Tibial nerve (tissue), 4 donors: ENCODE measurements at regions not wholly inside any gene's neighbourhood (a gene's known extent, or its start where the extent isn't known, plus 50 kb on each side); places are given as distances from the start of the nearest gene placed in this dataset.
A peak's percentile ranks its signal among the peaks of the same experiment; 100 is the strongest.

Source experiments
- DNase-seq, 2 donors: peaks; one replicate each; pipeline ENCODE4 v3.0.0-alpha.2; 2019; ENCODE audit warnings: low spot score in 2 of 2
- H3K27ac ChIP-seq, 4 donors: fragments of 200-600 bp; sonication (generic) in 3 of 4; one replicate each; pipeline ENCODE4 v1.5.1; 2017 to 2019; ENCODE audit warnings: mild to moderate bottlenecking in 1 of 4
- H3K27me3 ChIP-seq, 2 donors: fragments of 200-600 bp; sonication (generic) in 1 of 2; one replicate each; pipeline versions ENCODE4 v1.5.1 to v1.6.0; 2017 to 2019
- H3K36me3 ChIP-seq, 3 donors: fragments of 200-600 bp; sonication (generic); one replicate each; pipeline ENCODE4 v1.5.1; 2018 to 2019
- H3K4me1 ChIP-seq, 4 donors: fragments of 200-600 bp; sonication (generic) in 3 of 4; one replicate each; pipeline ENCODE4 v1.5.1; 2017 to 2019
- H3K4me3 ChIP-seq, 4 donors: fragments of 200-600 bp; sonication (generic) in 3 of 4; one replicate each; pipeline ENCODE4 v1.5.1; 2017 to 2019; ENCODE audit warnings: mild to moderate bottlenecking in 1 of 4, moderate library complexity in 1 of 4
- H3K9me3 ChIP-seq, 4 donors: fragments of 200-600 bp; sonication (generic) in 3 of 4; one replicate each; pipeline ENCODE4 v1.5.1; 2017 to 2019
- CTCF ChIP-seq, 5 experiments: fragments of 200-600 bp in 3 of 5; fragments of 450-650 bp in 2 of 5; sonication (generic) in 3 of 5; IDR thresholded peaks; one replicate each; pipeline ENCODE4 v1.5.1; 2016 to 2019; ENCODE audit warnings: antibody characterized with exemption in 5 of 5, mild to moderate bottlenecking in 3 of 5, moderate library complexity in 2 of 5
- EP300 ChIP-seq, 2 donors: sonication (generic); formaldehyde crosslinking; IDR thresholded peaks; one replicate each; pipeline ENCODE4 v1.6.1; 2017; ENCODE audit warnings: antibody characterized with exemption in 2 of 2, mild to moderate bottlenecking in 1 of 2
- POLR2A ChIP-seq, 2 donors: fragments of 450-650 bp; IDR thresholded peaks; one replicate each; pipeline ENCODE4 v1.6.1; 2017; ENCODE audit warnings: antibody characterized with exemption in 2 of 2, mild to moderate bottlenecking in 2 of 2, moderate library complexity in 2 of 2
- WGBS, 2 donors: methylation state at CpG; one replicate each; pipeline ENCODE4 v1.1.5; 2018; 5-methylcytosine and 5-hydroxymethylcytosine counted together

- no peak overlapping the region for H3K27ac ChIP-seq
These were observed 108.7 kb upstream of the F3 start for GRCh38 chr1:94650301-94650700.

GRCh38 chr1:94648225-94649007, 106.9 kb upstream of the F3 start:
- Histone ChIP-seq H3K4me3 (no peak overlapping the region), H3K27me3 (no peaks in the 10 kb centered on the region), H3K27ac (peak overlapping the region; percentile 53 to 84 (median 68)), H3K4me1 (peaks cover 0 to 15% (median 7%) of the 10 kb centered on the region in 4 donors), H3K9me3 (no peaks in the 10 kb centered on the region), H3K36me3 (no peaks in the 10 kb centered on the region)
- peak; percentile 79 to 86 for DNase-seq
- peak; percentile 48 to 90 for TF ChIP-seq EP300 (IDR thresholded peaks at IDR 0.05)
- TF ChIP-seq POLR2A (IDR thresholded peaks at IDR 0.05): no peak
- TF ChIP-seq CTCF (IDR thresholded peaks at IDR 0.05): no peak
- 25 to 36% methylated on average over 14 of the region's 14 CpGs for WGBS, 2 donors

More at GRCh38 chr1:94650301-94650700, 108.7 kb upstream of the F3 start:
- TF ChIP-seq CTCF (IDR thresholded peaks at IDR 0.05) (no peak), EP300 (IDR thresholded peaks at IDR 0.05) (no peak), POLR2A (IDR thresholded peaks at IDR 0.05) (no peak)
- H3K9me3 ChIP-seq: no peaks in the 10 kb centered on the region
- no peaks in the 10 kb centered on the region for H3K36me3 ChIP-seq
- H3K4me1 ChIP-seq: peaks cover 0 to 27% (median 7%) of the 10 kb centered on the region in 4 donors
- WGBS, 2 donors: 46 to 60% methylated on average over 2 of the region's 2 CpGs
- H3K27me3 ChIP-seq: no peaks in the 10 kb centered on the region
- no peak for DNase-seq
- H3K4me3 ChIP-seq: no peak overlapping the region

GRCh38 chr1:94646786-94647555, 105.4 kb upstream of the F3 start:
- no peaks in the 10 kb centered on the region for H3K27me3 ChIP-seq
- 90 to 94% methylated on average over 6 of the region's 6 CpGs for WGBS, 2 donors

GRCh38 chr1:94646141-94646643, 104.6 kb upstream of the F3 start:
- H3K9me3 ChIP-seq: no peaks in the 10 kb centered on the region
- no peak for TF ChIP-seq CTCF (IDR thresholded peaks at IDR 0.05)
- no peak for TF ChIP-seq EP300 (IDR thresholded peaks at IDR 0.05)
- no peak for TF ChIP-seq POLR2A (IDR thresholded peaks at IDR 0.05)
- H3K27me3 ChIP-seq: no peaks in the 10 kb centered on the region
- no peak for DNase-seq
- no peak overlapping the region for H3K27ac ChIP-seq
- no peaks in the 10 kb centered on the region for H3K36me3 ChIP-seq
- peaks cover 0 to 15% (median 7%) of the 10 kb centered on the region in 4 donors for H3K4me1 ChIP-seq
- WGBS, 2 donors: 89 to 95% methylated on average over 4 of the region's 4 CpGs
- no peak overlapping the region for H3K4me3 ChIP-seq

More at GRCh38 chr1:94646786-94647555, 105.4 kb upstream of the F3 start:
- DNase-seq: no peak
- TF ChIP-seq POLR2A (IDR thresholded peaks at IDR 0.05) (no peak), EP300 (IDR thresholded peaks at IDR 0.05) (no peak), CTCF (IDR thresholded peaks at IDR 0.05) (no peak)
- H3K4me3 ChIP-seq: no peak overlapping the region
- H3K4me1 ChIP-seq: peaks cover 0 to 15% (median 7%) of the 10 kb centered on the region in 4 donors
- H3K27ac ChIP-seq: peak overlapping the region; percentile 53 to 84 (median 67)
- H3K9me3 ChIP-seq: no peaks in the 10 kb centered on the region
- no peaks in the 10 kb centered on the region for H3K36me3 ChIP-seq
